GM18868 (cell line): ENCODE measurements at regions not wholly inside any gene's neighbourhood (a gene's known extent, or its start where the extent isn't known, plus 50 kb on each side); places are given as distances from the start of the nearest gene placed in this dataset.

ENCODE experiments used
- ATAC-seq: cut with Tn5 transposase; IDR thresholded peaks from one replicate; pipeline ENCODE4 v1.9.1; 2021; ENCODE audit warnings: mild to moderate bottlenecking, moderate library complexity; ENCODE audit not compliant: unreplicated experiment

GRCh38 chr10:128604025-128604424 is 477.8 kb upstream of the MKI67 start:
- no peak for ATAC-seq

GRCh38 chr10:128605180-128605579 is 479.0 kb upstream of the MKI67 start:
- ATAC-seq, result no peak

- ATAC-seq, result no peak
Measured at GRCh38 chr10:128606055-128606454, 479.8 kb upstream of the MKI67 start.

GRCh38 chr10:128608791-128609190 is 482.6 kb upstream of the MKI67 start:
- no peak for ATAC-seq

- ATAC-seq, result no peak
Measured at GRCh38 chr10:128609460-128609859, 483.2 kb upstream of the MKI67 start.

GRCh38 chr10:128610113-128610512 is 483.9 kb upstream of the MKI67 start:
- ATAC-seq, result no peak

- ATAC-seq, result no peak
Measured at GRCh38 chr10:128612195-128612594, 486.0 kb upstream of the MKI67 start.

- ATAC-seq, result no peak
Measured at GRCh38 chr10:128612631-128613030, 486.4 kb upstream of the MKI67 start.

- ATAC-seq, result no peak
Measured at GRCh38 chr10:128614016-128614605, 487.9 kb upstream of the MKI67 start.

GRCh38 chr10:128614802-128615553 is 488.8 kb upstream of the MKI67 start:
- ATAC-seq, result no peak

GRCh38 chr10:128617532-128617931 is 491.3 kb upstream of the MKI67 start:
- ATAC-seq, result no peak

GRCh38 chr10:128622706-128623105 is 496.5 kb upstream of the MKI67 start:
- ATAC-seq, result no peak

- no peak for ATAC-seq
Measured at GRCh38 chr10:128623776-128624175, 497.6 kb upstream of the MKI67 start.

- no peak for ATAC-seq
Measured at GRCh38 chr10:128624656-128625530, 498.7 kb upstream of the MKI67 start.

- ATAC-seq, result no peak
Measured at GRCh38 chr10:128625926-128626325, 499.7 kb upstream of the MKI67 start.

GRCh38 chr10:128626397-128627000 is 500.3 kb upstream of the MKI67 start:
- ATAC-seq, result no peak

GRCh38 chr10:128627811-128628210 is 501.6 kb upstream of the MKI67 start:
- no peak for ATAC-seq

GRCh38 chr10:128628252-128628651 is 502.0 kb upstream of the MKI67 start:
- ATAC-seq, result no peak

GRCh38 chr10:128629111-128630096 is 503.2 kb upstream of the MKI67 start:
- ATAC-seq, result no peak

- no peak for ATAC-seq
Measured at GRCh38 chr10:128630787-128631252, 504.6 kb upstream of the MKI67 start.
